Activated CD4-positive, alpha-beta T cell treated with anti-CD3 and anti-CD28 coated beads for 48 hours (primary cell): ENCODE measurements at regions not wholly inside any gene's neighbourhood (a gene's known extent, or its start where the extent isn't known, plus 50 kb on each side); places are given as distances from the start of the nearest gene placed in this dataset.

Experiments
- DNase-seq: peaks from one replicate; pipeline ENCODE4 v3.0.0-alpha.2; 2020

- no peak for DNase-seq
Observed at GRCh38 chr9:117945286-117945685, 241.1 kb downstream of the TLR4 start.

GRCh38 chr9:117951127-117951526, 246.9 kb downstream of the TLR4 start:
- DNase-seq, result no peak

- no peak for DNase-seq
Observed at GRCh38 chr9:117952581-117952980, 248.4 kb downstream of the TLR4 start.

GRCh38 chr9:117957267-117957666, 253.1 kb downstream of the TLR4 start:
- DNase-seq, result no peak

GRCh38 chr9:117958726-117959125, 254.5 kb downstream of the TLR4 start:
- no peak for DNase-seq

GRCh38 chr9:117963493-117964090, 259.4 kb downstream of the TLR4 start:
- no peak for DNase-seq

GRCh38 chr9:117970276-117971050, 266.3 kb downstream of the TLR4 start:
- no peak for DNase-seq

GRCh38 chr9:117974108-117974507, 269.9 kb downstream of the TLR4 start:
- DNase-seq, result no peak

GRCh38 chr9:117979914-117980313, 275.7 kb downstream of the TLR4 start:
- no peak for DNase-seq

- no peak for DNase-seq
Observed at GRCh38 chr9:117987945-117988344, 283.7 kb downstream of the TLR4 start.

- no peak for DNase-seq
Observed at GRCh38 chr9:117992006-117992405, 287.8 kb downstream of the TLR4 start.

GRCh38 chr9:118000581-118000980, 296.4 kb downstream of the TLR4 start:
- DNase-seq, result no peak

GRCh38 chr9:118003240-118003639, 299.0 kb downstream of the TLR4 start:
- DNase-seq, result no peak

GRCh38 chr9:118008246-118008645, 304.0 kb downstream of the TLR4 start:
- no peak for DNase-seq

- DNase-seq, result no peak
Observed at GRCh38 chr9:118009614-118010013, 305.4 kb downstream of the TLR4 start.

GRCh38 chr9:118017607-118018122, 313.5 kb downstream of the TLR4 start:
- no peak for DNase-seq

- no peak for DNase-seq
Observed at GRCh38 chr9:118023644-118024043, 319.4 kb downstream of the TLR4 start.

- DNase-seq, result no peak
Observed at GRCh38 chr9:118028225-118028624, 324.0 kb downstream of the TLR4 start.

GRCh38 chr9:118029425-118029824, 325.2 kb downstream of the TLR4 start:
- no peak for DNase-seq

GRCh38 chr9:118034701-118035100, 330.5 kb downstream of the TLR4 start:
- DNase-seq, result no peak

- DNase-seq, result no peak
Observed at GRCh38 chr9:118038713-118039112, 334.5 kb downstream of the TLR4 start.

- DNase-seq, result no peak
Observed at GRCh38 chr9:118058227-118058626, 354.0 kb downstream of the TLR4 start.

GRCh38 chr9:118059484-118060278, 355.5 kb downstream of the TLR4 start:
- peak; percentile 7 for DNase-seq

- DNase-seq, result no peak
Observed at GRCh38 chr9:118083161-118083560, 379.0 kb downstream of the TLR4 start.
